ENCODE measurements at regions not wholly inside any gene's neighbourhood (a gene's known extent, or its start where the extent isn't known, plus 50 kb on each side); places are given as distances from the start of the nearest gene placed in this dataset.

DNA sequence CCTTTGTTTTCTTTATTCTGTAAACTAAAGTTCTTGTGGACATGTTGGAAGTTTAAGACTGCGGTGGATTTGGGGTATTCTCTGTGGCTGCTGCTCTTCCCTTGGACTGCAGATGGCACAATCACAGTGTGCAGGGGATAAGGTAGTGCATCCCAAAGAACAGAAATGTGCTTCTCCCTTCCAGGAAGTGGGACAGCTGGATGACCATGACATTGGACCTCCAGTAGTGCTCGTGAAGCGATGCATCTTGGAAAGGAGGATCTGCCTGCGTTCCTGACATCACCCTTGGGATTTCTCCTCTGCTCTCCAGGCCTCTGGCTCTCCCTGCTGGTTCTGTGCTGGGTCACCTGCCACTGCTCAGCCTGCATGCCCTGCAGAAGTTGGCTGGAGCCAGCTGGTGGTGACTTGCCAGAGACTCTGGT lies 109.9 kb downstream of the SLC4A3 start:
- no peak for DNase-seq (ENCODE audit: low read depth)
- TF ChIP-seq, protein P1, sequence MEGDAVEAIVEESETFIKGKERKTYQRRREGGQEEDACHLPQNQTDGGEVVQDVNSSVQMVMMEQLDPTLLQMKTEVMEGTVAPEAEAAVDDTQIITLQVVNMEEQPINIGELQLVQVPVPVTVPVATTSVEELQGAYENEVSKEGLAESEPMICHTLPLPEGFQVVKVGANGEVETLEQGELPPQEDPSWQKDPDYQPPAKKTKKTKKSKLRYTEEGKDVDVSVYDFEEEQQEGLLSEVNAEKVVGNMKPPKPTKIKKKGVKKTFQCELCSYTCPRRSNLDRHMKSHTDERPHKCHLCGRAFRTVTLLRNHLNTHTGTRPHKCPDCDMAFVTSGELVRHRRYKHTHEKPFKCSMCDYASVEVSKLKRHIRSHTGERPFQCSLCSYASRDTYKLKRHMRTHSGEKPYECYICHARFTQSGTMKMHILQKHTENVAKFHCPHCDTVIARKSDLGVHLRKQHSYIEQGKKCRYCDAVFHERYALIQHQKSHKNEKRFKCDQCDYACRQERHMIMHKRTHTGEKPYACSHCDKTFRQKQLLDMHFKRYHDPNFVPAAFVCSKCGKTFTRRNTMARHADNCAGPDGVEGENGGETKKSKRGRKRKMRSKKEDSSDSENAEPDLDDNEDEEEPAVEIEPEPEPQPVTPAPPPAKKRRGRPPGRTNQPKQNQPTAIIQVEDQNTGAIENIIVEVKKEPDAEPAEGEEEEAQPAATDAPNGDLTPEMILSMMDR (conservative IDR thresholded peaks at IDR 0.05; ENCODE audit: low read depth, low read length): peak; percentile 74

DNA sequence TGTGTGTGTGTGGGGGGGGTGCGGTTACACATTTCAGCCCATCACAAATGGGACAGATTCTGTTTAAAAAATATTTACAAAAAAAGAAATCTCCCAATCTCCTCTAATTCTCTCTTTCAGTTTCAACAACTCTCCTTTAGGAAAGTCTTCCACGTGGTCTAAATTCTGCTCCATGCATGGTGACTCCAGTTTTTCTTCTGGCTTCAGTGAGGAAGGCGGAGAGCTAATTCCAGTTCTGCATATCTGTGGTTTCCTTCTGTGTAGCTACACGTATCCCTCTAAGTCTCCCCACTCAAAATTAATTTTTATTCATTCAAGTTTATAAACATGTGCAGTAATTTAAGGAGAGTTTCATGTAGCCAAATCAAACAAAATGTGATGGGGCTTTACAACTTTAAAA lies 111.6 kb downstream of the SLC4A3 start:
- no peak for DNase-seq (ENCODE audit: low read depth)
- H3K4me3 ChIP-seq (ENCODE audit: low read length): no peak overlapping the region
- TF ChIP-seq, protein P1 (conservative IDR thresholded peaks at IDR 0.05; ENCODE audit: low read depth, low read length): no peak

More for the DNA sequence above, 109.9 kb downstream of the SLC4A3 start:
- H3K4me3 ChIP-seq (ENCODE audit: low read length): no peak overlapping the region

DNA sequence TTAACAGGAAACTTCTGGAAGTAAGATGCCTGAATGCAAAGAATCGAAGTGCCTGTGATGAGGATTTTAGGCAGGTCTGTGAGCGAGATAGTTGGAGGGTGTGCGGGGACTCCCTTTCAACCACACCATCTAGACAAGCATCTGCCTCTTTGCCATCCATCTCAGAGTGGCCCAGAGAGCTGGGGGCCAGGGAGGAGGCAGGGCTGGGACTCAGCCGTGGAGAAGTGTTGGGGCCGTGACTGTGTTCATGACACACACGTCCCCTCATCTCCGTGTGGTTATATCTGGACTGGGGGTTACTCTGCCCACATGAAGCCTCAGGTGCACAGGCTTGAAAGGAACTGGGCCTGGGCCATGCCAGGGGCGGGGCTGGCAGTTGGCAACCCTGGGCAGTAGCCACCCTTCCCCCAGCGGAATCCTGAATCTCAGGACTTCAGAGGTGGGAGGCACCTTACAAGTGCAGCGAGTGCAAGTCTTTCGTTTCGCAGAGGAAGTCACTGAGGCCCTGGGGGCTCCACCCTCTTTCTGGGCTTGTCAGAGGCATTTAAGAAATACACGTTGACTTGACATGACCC lies 112.5 kb downstream of the SLC4A3 start:
- H3K4me3 ChIP-seq (ENCODE audit: low read length): no peak overlapping the region
- no peak for DNase-seq (ENCODE audit: low read depth)
- TF ChIP-seq, protein P1 (conservative IDR thresholded peaks at IDR 0.05; ENCODE audit: low read depth, low read length): no peak

DNA sequence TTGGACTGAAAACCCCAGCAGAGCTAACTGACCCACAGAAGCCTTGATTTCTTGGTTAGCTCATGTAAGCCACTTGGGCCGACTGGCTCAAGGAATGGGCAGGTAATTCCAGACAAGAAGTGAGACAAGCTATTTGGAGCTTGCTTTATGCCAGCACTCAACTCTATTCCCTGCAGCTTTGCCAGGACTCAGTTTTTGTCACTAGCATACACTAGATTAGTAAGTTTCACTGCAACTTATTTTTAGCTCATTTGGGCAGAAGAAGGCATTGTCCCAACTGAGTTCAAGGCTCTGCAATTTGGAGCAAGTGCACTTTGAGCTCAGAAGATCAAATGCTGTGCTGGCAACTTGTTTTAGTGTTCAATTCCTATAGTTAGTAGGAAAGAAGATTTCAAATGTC lies 116.1 kb downstream of the SLC4A3 start:
- H3K4me3 ChIP-seq (ENCODE audit: low read length): no peak overlapping the region
- no peak for DNase-seq (ENCODE audit: low read depth)
- TF ChIP-seq, protein P1 (conservative IDR thresholded peaks at IDR 0.05; ENCODE audit: low read depth, low read length): no peak

DNA sequence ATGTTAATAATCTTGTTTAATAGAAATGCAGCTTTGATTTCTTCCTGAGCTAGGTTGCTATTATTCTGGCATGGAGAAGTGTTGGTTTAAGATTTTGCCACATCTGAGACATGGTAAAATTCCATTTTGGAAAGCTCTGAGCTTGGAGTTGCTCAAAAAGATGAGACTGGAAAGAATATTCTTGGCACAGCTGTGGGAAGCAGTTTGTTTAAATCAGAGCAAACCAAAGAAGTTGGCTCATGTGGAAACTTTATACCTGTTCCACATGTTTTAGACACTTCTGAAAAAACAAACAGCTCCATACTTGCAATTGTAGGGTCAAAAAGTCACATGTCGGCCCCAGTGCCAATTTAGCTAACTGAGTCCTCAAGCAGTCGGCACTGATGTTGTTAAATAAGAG lies 116.6 kb downstream of the SLC4A3 start:
- DNase-seq (ENCODE audit: low read depth): no peak
- no peak overlapping the region for H3K4me3 ChIP-seq (ENCODE audit: low read length)
- TF ChIP-seq, protein P1 (conservative IDR thresholded peaks at IDR 0.05; ENCODE audit: low read depth, low read length): no peak

DNA sequence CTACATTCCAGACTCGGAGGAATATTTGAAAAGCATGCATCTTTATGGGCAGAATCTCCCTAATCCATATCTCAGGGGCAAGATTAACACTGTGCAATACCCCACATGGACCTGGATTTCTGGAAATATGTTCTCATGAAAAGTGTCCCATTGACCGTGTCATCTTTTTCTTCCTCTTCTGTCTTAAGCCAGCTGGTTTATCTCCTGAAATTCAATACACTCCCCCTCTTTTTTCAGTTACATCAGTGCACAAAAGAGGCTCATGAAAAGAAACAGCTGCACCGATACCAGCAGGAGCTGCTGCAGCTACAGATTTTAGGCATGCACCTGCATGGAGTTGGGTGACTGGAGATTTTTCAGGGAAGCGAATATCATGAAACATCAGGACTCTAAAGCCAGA lies 117.2 kb downstream of the SLC4A3 start:
- no peak for DNase-seq (ENCODE audit: low read depth)
- H3K4me3 ChIP-seq (ENCODE audit: low read length): no peak overlapping the region
- TF ChIP-seq, protein P1 (conservative IDR thresholded peaks at IDR 0.05; ENCODE audit: low read depth, low read length): peak; percentile 8

DNA sequence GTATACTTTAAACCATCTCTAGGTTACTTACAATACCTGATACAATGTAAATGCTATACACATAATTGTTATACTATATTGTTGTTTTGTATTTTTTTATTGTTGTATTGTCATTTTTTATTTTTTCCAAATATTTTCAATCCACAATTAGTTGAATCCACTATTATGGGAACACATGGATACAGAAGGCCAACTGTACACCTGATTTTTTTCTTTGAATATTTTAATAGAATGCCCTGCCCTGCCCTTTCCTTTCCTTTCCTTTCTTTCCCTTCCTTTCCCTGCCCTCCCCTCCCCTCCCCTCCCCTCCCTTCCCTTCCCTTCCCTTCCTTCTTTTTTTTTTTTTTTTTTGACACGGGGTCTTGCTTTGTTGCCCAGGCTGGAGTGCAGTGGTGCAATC lies 120.2 kb downstream of the SLC4A3 start:
- DNase-seq (ENCODE audit: low read depth): no peak
- no peak overlapping the region for H3K4me3 ChIP-seq (ENCODE audit: low read length)
- TF ChIP-seq, protein P1 (conservative IDR thresholded peaks at IDR 0.05; ENCODE audit: low read depth, low read length): no peak
